K562 (cell line): ENCODE measurements at regions not wholly inside any gene's neighbourhood (a gene's known extent, or its start where the extent isn't known, plus 50 kb on each side); places are given as distances from the start of the nearest gene placed in this dataset.

Experiments
- GABPA ChIP-seq: fragments of 200-800 bp; sonication (Bioruptor generic); conservative IDR thresholded peaks from 2 replicates; pipeline ENCODE4 v1.6.1; 2016; ENCODE audit warnings: low read depth, missing genetic modification characterization, missing compliant biosample characterization
- MXI1 ChIP-seq: IDR thresholded peaks from 2 replicates; pipeline ENCODE4 v1.6.1; 2011; ENCODE audit warnings: low read depth, mild to moderate bottlenecking, improper control_type of control experiment, low read length

- TF ChIP-seq GABPA (tag) (no peak), MXI1 (no peak)
Observed at GRCh38 chr9:86997156-86997555, 49.9 kb upstream of the GAS1 start.
